ENCODE measurements at regions not wholly inside any gene's neighbourhood (a gene's known extent, or its start where the extent isn't known, plus 50 kb on each side); places are given as distances from the start of the nearest gene placed in this dataset.

DNA sequence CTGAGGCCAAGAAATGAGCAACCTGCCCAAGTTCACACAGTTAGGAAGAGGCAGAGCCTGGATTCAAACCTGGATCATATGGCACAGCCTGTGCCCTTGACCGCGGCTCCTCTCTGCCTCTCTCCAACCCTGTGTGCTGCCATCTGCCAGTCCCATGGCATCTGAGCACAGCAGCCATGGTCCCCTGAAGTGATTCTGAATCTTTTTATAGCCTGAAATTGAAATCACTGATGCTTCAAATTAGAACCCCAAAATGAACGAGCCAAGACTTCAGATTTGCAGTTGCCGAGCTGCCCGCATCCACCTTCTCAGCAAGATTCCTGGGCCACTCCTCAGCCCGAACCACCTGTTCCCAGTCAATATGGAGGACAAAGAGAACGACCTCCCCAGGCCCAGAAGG is 252.7 kb downstream of the CTTN start:
- Histone ChIP-seq H2AK5ac (ENCODE audit: low read depth, low read length) (no peak overlapping the region), H3K27ac (replicated peaks; ENCODE audit: low read length) (no peak overlapping the region), H4K91ac (ENCODE audit: low read depth, low read length, poor library complexity) (no peak overlapping the region), H3K18ac (ENCODE audit: low read length) (no peak overlapping the region), H3K36me3 (replicated peaks in 1 of 2; ENCODE audit: control insufficient read depth in 2 of 2, insufficient read depth in 2 of 2, low read length in 2 of 2) (no peaks in the 10 kb centered on the region), H3K9ac (ENCODE audit: low read depth, low read length, poor library complexity) (no peak overlapping the region), H2BK120ac (ENCODE audit: low read depth, low read length) (no peak overlapping the region), H3K4me1 (ENCODE audit: control insufficient read depth in 2 of 2, insufficient read depth in 1 of 2, low read depth in 1 of 2, low read length in 2 of 2) (peaks cover 7 to 9% of the 10 kb centered on the region in 2 donors), H3K4me2 (ENCODE audit: insufficient read depth, low read length, poor library complexity, severe bottlenecking) (no peak overlapping the region), H2BK5ac (ENCODE audit: low read length) (no peak overlapping the region), H3K79me1 (ENCODE audit: low read depth, low read length) (no peaks in the 10 kb centered on the region), H2BK12ac (ENCODE audit: low read length) (no peak overlapping the region), H3K4ac (ENCODE audit: low read length) (no peak overlapping the region), H4K8ac (ENCODE audit: low read depth, low read length) (no peak overlapping the region), H3K14ac (ENCODE audit: low read length) (no peak overlapping the region), H3K23ac (ENCODE audit: low read depth, low read length, poor library complexity) (no peak overlapping the region), H3K4me3 (ENCODE audit: low read length in 2 of 2) (no peak overlapping the region), H2AFZ (ENCODE audit: low read length) (no peak overlapping the region), H3K9me3 (replicated peaks in 1 of 2; ENCODE audit: control insufficient read depth in 2 of 2, insufficient read depth in 1 of 2, low read depth in 1 of 2, low read length in 2 of 2) (no peaks in the 10 kb centered on the region), H2BK15ac (ENCODE audit: low read length) (no peak overlapping the region), H3K27me3 (ENCODE audit: control insufficient read depth in 3 of 3, insufficient read depth in 3 of 3, low read depth in 1 of 3, low read length in 3 of 3) (no peaks in the 10 kb centered on the region)
- WGBS, 2 donors (ENCODE audit: extremely low coverage in 2 of 2, insufficient read length in 2 of 2, insufficient replicate concordance in 1 of 2), result no CpG with 5 or more reads among the region's 7 CpGs
- no peak for DNase-seq (ENCODE audit: low spot score)

DNA sequence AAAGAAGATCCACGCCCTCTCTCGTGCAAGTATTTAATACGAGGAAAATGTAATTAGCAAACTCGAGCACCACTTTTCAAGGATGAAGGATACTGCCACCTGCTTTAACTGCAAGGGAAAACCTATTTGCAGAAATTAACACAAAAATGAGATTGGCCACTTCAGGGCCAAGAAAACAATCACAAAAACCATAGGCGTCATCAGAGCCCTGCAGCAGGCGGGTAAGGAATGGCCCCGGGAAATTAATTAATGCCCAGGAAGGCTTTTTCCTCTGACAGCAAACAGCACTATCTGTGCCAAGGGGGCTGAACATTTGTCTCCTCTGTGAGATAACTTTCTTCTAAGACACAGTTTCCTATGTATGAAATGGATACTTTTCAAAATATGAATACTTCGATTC is 255.7 kb downstream of the CTTN start:
- no peak overlapping the region for H3K27ac ChIP-seq (replicated peaks; ENCODE audit: low read length)
- H3K4ac ChIP-seq (ENCODE audit: low read length), result no peak overlapping the region
- H3K9ac ChIP-seq (ENCODE audit: low read depth, low read length, poor library complexity), result no peak overlapping the region
- no peak overlapping the region for H2BK5ac ChIP-seq (ENCODE audit: low read length)
- H4K91ac ChIP-seq (ENCODE audit: low read depth, low read length, poor library complexity), result no peak overlapping the region
- no peak overlapping the region for H3K18ac ChIP-seq (ENCODE audit: low read length)
- WGBS, 2 donors (ENCODE audit: extremely low coverage in 2 of 2, insufficient read length in 2 of 2, insufficient replicate concordance in 1 of 2), result no CpG with 5 or more reads among the region's 8 CpGs
- H3K4me2 ChIP-seq (ENCODE audit: insufficient read depth, low read length, poor library complexity, severe bottlenecking), result no peak overlapping the region
- H2BK120ac ChIP-seq (ENCODE audit: low read depth, low read length), result no peak overlapping the region
- no peaks in the 10 kb centered on the region for H3K9me3 ChIP-seq (replicated peaks in 1 of 2; ENCODE audit: control insufficient read depth in 2 of 2, insufficient read depth in 1 of 2, low read depth in 1 of 2, low read length in 2 of 2)
- no peak overlapping the region for H2BK15ac ChIP-seq (ENCODE audit: low read length)
- no peaks in the 10 kb centered on the region for H3K27me3 ChIP-seq (ENCODE audit: control insufficient read depth in 3 of 3, insufficient read depth in 3 of 3, low read depth in 1 of 3, low read length in 3 of 3)
- no peak overlapping the region for H3K4me3 ChIP-seq (ENCODE audit: low read length in 2 of 2)
- H2BK12ac ChIP-seq (ENCODE audit: low read length), result no peak overlapping the region
- no peak overlapping the region for H2AFZ ChIP-seq (ENCODE audit: low read length)
- H4K8ac ChIP-seq (ENCODE audit: low read depth, low read length), result no peak overlapping the region
- H2AK5ac ChIP-seq (ENCODE audit: low read depth, low read length), result no peak overlapping the region
- H3K14ac ChIP-seq (ENCODE audit: low read length), result no peak overlapping the region
- DNase-seq (ENCODE audit: low spot score), result no peak
- H3K4me1 ChIP-seq (ENCODE audit: control insufficient read depth in 2 of 2, insufficient read depth in 1 of 2, low read depth in 1 of 2, low read length in 2 of 2), result peaks cover 13 to 26% of the 10 kb centered on the region in 2 donors
- H3K23ac ChIP-seq (ENCODE audit: low read depth, low read length, poor library complexity), result no peak overlapping the region
- H3K79me1 ChIP-seq (ENCODE audit: low read depth, low read length), result peaks cover 4% of the 10 kb centered on the region
- H3K36me3 ChIP-seq (replicated peaks in 1 of 2; ENCODE audit: control insufficient read depth in 2 of 2, insufficient read depth in 2 of 2, low read length in 2 of 2), result peaks cover 0 to 8% of the 10 kb centered on the region in 2 donors

DNA sequence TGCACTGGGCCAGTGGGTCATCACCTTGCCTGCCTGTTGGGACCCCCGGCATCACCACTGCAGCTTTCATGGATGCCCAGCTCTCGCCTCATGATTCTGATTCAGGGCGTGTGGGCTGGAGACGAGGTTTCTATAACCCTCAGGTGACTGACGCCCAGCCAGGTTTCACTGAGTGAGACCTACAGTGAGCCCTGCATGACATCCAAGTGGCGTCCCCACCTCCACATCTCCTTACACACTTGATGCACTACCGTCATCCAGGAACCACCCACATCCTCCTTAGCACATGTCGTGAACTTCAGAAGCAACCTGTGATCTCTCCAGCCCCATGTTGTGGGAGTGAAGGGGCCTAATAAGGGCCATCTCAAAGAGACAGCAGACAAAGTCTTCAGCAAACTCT is 257.5 kb downstream of the CTTN start:
- H3K27ac ChIP-seq (replicated peaks; ENCODE audit: low read length), result no peak overlapping the region
- DNase-seq (ENCODE audit: low spot score), result no peak
- no peak overlapping the region for H3K14ac ChIP-seq (ENCODE audit: low read length)
- no peak overlapping the region for H2BK12ac ChIP-seq (ENCODE audit: low read length)
- no peak overlapping the region for H3K4ac ChIP-seq (ENCODE audit: low read length)
- H3K9me3 ChIP-seq (replicated peaks in 1 of 2; ENCODE audit: control insufficient read depth in 2 of 2, insufficient read depth in 1 of 2, low read depth in 1 of 2, low read length in 2 of 2), result no peaks in the 10 kb centered on the region
- H4K8ac ChIP-seq (ENCODE audit: low read depth, low read length), result no peak overlapping the region
- no peak overlapping the region for H3K9ac ChIP-seq (ENCODE audit: low read depth, low read length, poor library complexity)
- no peak overlapping the region for H2AFZ ChIP-seq (ENCODE audit: low read length)
- no peaks in the 10 kb centered on the region for H3K27me3 ChIP-seq (ENCODE audit: control insufficient read depth in 3 of 3, insufficient read depth in 3 of 3, low read depth in 1 of 3, low read length in 3 of 3)
- H3K18ac ChIP-seq (ENCODE audit: low read length), result no peak overlapping the region
- H2AK5ac ChIP-seq (ENCODE audit: low read depth, low read length), result no peak overlapping the region
- H2BK15ac ChIP-seq (ENCODE audit: low read length), result no peak overlapping the region
- peaks cover 18 to 36% of the 10 kb centered on the region in 2 donors for H3K4me1 ChIP-seq (ENCODE audit: control insufficient read depth in 2 of 2, insufficient read depth in 1 of 2, low read depth in 1 of 2, low read length in 2 of 2)
- peaks cover 0 to 21% of the 10 kb centered on the region in 2 donors for H3K36me3 ChIP-seq (replicated peaks in 1 of 2; ENCODE audit: control insufficient read depth in 2 of 2, insufficient read depth in 2 of 2, low read length in 2 of 2)
- H3K23ac ChIP-seq (ENCODE audit: low read depth, low read length, poor library complexity), result no peak overlapping the region
- H3K79me1 ChIP-seq (ENCODE audit: low read depth, low read length), result peaks cover 4% of the 10 kb centered on the region
- H2BK120ac ChIP-seq (ENCODE audit: low read depth, low read length), result no peak overlapping the region
- H3K4me2 ChIP-seq (ENCODE audit: insufficient read depth, low read length, poor library complexity, severe bottlenecking), result no peak overlapping the region
- H2BK5ac ChIP-seq (ENCODE audit: low read length), result no peak overlapping the region
- H3K4me3 ChIP-seq (ENCODE audit: low read length in 2 of 2), result no peak overlapping the region
- H4K91ac ChIP-seq (ENCODE audit: low read depth, low read length, poor library complexity), result no peak overlapping the region
- no CpG with 5 or more reads among the region's 8 CpGs for WGBS, 2 donors (ENCODE audit: extremely low coverage in 2 of 2, insufficient read length in 2 of 2, insufficient replicate concordance in 1 of 2)

DNA sequence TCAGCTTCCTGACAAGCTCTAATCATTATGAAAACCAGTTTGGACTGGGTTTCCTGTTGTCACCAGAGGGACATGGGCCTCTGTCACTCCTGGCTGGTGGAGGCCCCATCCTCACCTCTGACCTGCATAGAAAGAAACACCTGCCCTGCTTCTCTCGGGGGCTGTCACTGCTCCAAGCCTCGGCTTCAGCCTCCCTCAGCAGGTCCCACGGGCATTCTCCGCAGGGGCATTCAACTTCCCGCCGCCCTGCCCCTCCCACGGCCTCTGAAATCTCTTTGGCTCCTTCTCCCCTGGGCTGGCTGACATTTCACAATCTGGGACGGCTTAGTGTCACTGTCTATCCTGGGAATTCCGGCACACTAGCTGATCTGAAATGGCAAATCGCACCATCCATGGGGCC is 257.9 kb downstream of the CTTN start:
- H4K91ac ChIP-seq (ENCODE audit: low read depth, low read length, poor library complexity), result no peak overlapping the region
- H3K18ac ChIP-seq (ENCODE audit: low read length), result no peak overlapping the region
- no peak for DNase-seq (ENCODE audit: low spot score)
- H3K79me1 ChIP-seq (ENCODE audit: low read depth, low read length), result peaks cover 4% of the 10 kb centered on the region
- H3K36me3 ChIP-seq (replicated peaks in 1 of 2; ENCODE audit: control insufficient read depth in 2 of 2, insufficient read depth in 2 of 2, low read length in 2 of 2), result peaks cover 0 to 21% of the 10 kb centered on the region in 2 donors
- H3K4ac ChIP-seq (ENCODE audit: low read length), result no peak overlapping the region
- no peak overlapping the region for H2BK5ac ChIP-seq (ENCODE audit: low read length)
- H2AFZ ChIP-seq (ENCODE audit: low read length), result no peak overlapping the region
- H3K4me3 ChIP-seq (ENCODE audit: low read length in 2 of 2), result no peak overlapping the region
- H3K27me3 ChIP-seq (ENCODE audit: control insufficient read depth in 3 of 3, insufficient read depth in 3 of 3, low read depth in 1 of 3, low read length in 3 of 3), result no peaks in the 10 kb centered on the region
- WGBS, 2 donors (ENCODE audit: extremely low coverage in 2 of 2, insufficient read length in 2 of 2, insufficient replicate concordance in 1 of 2), result no CpG with 5 or more reads among the region's 10 CpGs
- H2BK12ac ChIP-seq (ENCODE audit: low read length), result no peak overlapping the region
- H3K9me3 ChIP-seq (replicated peaks in 1 of 2; ENCODE audit: control insufficient read depth in 2 of 2, insufficient read depth in 1 of 2, low read depth in 1 of 2, low read length in 2 of 2), result no peaks in the 10 kb centered on the region
- no peak overlapping the region for H2AK5ac ChIP-seq (ENCODE audit: low read depth, low read length)
- H3K14ac ChIP-seq (ENCODE audit: low read length), result no peak overlapping the region
- no peak overlapping the region for H4K8ac ChIP-seq (ENCODE audit: low read depth, low read length)
- no peak overlapping the region for H2BK120ac ChIP-seq (ENCODE audit: low read depth, low read length)
- H3K4me1 ChIP-seq (ENCODE audit: control insufficient read depth in 2 of 2, insufficient read depth in 1 of 2, low read depth in 1 of 2, low read length in 2 of 2), result peaks cover 20 to 40% of the 10 kb centered on the region in 2 donors
- H3K27ac ChIP-seq (replicated peaks; ENCODE audit: low read length), result no peak overlapping the region
- H3K4me2 ChIP-seq (ENCODE audit: insufficient read depth, low read length, poor library complexity, severe bottlenecking), result no peak overlapping the region
- no peak overlapping the region for H3K23ac ChIP-seq (ENCODE audit: low read depth, low read length, poor library complexity)
- H3K9ac ChIP-seq (ENCODE audit: low read depth, low read length, poor library complexity), result no peak overlapping the region
- H2BK15ac ChIP-seq (ENCODE audit: low read length), result no peak overlapping the region
